ENCODE measurements at regions not wholly inside any gene's neighbourhood (a gene's known extent, or its start where the extent isn't known, plus 50 kb on each side); places are given as distances from the start of the nearest gene placed in this dataset.

DNA sequence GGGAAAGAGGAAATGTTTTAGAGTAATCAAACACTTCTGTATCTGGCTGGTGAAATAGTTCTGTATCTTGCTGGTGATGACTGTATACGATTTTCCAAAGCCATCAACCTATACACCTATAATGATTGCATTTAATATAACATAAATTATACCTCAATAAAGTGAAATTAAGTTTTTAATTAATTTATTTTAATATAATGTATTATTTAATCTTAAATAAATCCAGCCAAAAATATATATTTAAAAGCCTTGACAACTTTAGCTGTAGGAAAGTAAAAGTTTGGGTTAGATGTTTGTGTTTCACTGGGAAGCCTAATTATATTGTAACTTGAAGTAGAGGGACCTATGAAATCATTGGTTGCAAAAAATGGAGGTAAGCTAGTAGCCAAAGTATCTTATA, 654.8 kb upstream of the MIS18BP1 start (continued):
- no peak for TF ChIP-seq RNF2 (IDR thresholded peaks at IDR 0.05; ENCODE audit: borderline replicate concordance, low read depth, low read length, missing control alignments, poor library complexity, severe bottlenecking)
- TF ChIP-seq POU5F1 (IDR thresholded peaks at IDR 0.05; ENCODE audit: low read depth, low read length) = no peak
- no peak for TF ChIP-seq BCL11A (IDR thresholded peaks at IDR 0.05; ENCODE audit: low read depth in 2 of 2, low read length in 2 of 2)
- TF ChIP-seq MAFK (IDR thresholded peaks at IDR 0.05; ENCODE audit: low read depth, low read length) = no peak
- TF ChIP-seq EP300 (IDR thresholded peaks at IDR 0.05; ENCODE audit: borderline replicate concordance in 1 of 2, low read depth in 2 of 2, low read length in 2 of 2) = no peak
- TF ChIP-seq CHD2 (IDR thresholded peaks at IDR 0.05; ENCODE audit: low read length) = no peak
- no peak for TF ChIP-seq SP2 (IDR thresholded peaks at IDR 0.05; ENCODE audit: low read length)

Measured in H1 (cell line).